ENCODE measurements at regions not wholly inside any gene's neighbourhood (a gene's known extent, or its start where the extent isn't known, plus 50 kb on each side); places are given as distances from the start of the nearest gene placed in this dataset.

DNA sequence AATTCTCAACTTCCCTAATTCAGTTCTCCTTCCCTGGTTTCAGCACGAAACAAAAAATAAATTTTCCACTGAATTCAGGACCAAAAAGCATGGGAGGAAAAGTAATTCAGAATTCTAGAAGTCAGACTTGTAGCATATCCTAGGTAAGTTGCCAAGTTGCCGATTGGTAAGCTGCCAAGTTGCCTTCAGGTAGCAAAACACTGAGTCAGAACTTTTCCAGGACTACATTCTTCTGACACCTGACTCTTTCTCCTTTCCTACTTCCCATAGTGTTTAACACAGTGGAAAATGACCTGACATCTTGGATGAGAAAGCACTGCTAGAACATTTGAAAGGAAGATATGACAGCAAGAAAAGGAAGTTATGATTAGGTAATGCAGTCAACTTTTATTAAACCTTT is 322.8 kb downstream of the SPATA17 start:
- TF ChIP-seq, protein P1, sequence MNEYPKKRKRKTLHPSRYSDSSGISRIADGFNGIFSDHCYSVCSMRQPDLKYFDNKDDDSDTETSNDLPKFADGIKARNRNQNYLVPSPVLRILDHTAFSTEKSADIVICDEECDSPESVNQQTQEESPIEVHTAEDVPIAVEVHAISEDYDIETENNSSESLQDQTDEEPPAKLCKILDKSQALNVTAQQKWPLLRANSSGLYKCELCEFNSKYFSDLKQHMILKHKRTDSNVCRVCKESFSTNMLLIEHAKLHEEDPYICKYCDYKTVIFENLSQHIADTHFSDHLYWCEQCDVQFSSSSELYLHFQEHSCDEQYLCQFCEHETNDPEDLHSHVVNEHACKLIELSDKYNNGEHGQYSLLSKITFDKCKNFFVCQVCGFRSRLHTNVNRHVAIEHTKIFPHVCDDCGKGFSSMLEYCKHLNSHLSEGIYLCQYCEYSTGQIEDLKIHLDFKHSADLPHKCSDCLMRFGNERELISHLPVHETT (CRISPR knock-in tag; conservative IDR thresholded peaks at IDR 0.05 in 1 of 2, IDR thresholded peaks at IDR 0.05 in 1 of 2) = no peak
- TF ChIP-seq, protein P2, sequence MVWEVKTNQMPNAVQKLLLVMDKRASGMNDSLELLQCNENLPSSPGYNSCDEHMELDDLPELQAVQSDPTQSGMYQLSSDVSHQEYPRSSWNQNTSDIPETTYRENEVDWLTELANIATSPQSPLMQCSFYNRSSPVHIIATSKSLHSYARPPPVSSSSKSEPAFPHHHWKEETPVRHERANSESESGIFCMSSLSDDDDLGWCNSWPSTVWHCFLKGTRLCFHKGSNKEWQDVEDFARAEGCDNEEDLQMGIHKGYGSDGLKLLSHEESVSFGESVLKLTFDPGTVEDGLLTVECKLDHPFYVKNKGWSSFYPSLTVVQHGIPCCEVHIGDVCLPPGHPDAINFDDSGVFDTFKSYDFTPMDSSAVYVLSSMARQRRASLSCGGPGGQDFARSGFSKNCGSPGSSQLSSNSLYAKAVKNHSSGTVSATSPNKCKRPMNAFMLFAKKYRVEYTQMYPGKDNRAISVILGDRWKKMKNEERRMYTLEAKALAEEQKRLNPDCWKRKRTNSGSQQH (CRISPR knock-in tag; IDR thresholded peaks at IDR 0.05) = no peak
- TF ChIP-seq TAF15 (IDR thresholded peaks at IDR 0.05; ENCODE audit: low read depth, low read length) (no peak), EZH2 (IDR thresholded peaks at IDR 0.05; ENCODE audit: borderline replicate concordance, low read depth, low read length) (no peak), TAF7 (tag; IDR thresholded peaks at IDR 0.05) (no peak), ESRRA (IDR thresholded peaks at IDR 0.05; ENCODE audit: borderline replicate concordance, low read depth) (no peak), E2F3 (CRISPR knock-in tag; IDR thresholded peaks at IDR 0.05) (no peak), CBX5 (IDR thresholded peaks at IDR 0.05; ENCODE audit: borderline replicate concordance, low read depth) (no peak), MCM2 (IDR thresholded peaks at IDR 0.05; ENCODE audit: low read depth) (no peak), JUND (IDR thresholded peaks at IDR 0.05; ENCODE audit: borderline replicate concordance, low read depth, low read length) (no peak), JUND (tag; IDR thresholded peaks at IDR 0.05; ENCODE audit: borderline replicate concordance, low read depth, low read length) (no peak)
- TF ChIP-seq, protein P3, sequence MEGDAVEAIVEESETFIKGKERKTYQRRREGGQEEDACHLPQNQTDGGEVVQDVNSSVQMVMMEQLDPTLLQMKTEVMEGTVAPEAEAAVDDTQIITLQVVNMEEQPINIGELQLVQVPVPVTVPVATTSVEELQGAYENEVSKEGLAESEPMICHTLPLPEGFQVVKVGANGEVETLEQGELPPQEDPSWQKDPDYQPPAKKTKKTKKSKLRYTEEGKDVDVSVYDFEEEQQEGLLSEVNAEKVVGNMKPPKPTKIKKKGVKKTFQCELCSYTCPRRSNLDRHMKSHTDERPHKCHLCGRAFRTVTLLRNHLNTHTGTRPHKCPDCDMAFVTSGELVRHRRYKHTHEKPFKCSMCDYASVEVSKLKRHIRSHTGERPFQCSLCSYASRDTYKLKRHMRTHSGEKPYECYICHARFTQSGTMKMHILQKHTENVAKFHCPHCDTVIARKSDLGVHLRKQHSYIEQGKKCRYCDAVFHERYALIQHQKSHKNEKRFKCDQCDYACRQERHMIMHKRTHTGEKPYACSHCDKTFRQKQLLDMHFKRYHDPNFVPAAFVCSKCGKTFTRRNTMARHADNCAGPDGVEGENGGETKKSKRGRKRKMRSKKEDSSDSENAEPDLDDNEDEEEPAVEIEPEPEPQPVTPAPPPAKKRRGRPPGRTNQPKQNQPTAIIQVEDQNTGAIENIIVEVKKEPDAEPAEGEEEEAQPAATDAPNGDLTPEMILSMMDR (IDR thresholded peaks at IDR 0.05 in 2 of 3, conservative IDR thresholded peaks at IDR 0.05 in 1 of 3; ENCODE audit: insufficient read depth in 2 of 3, low read depth in 1 of 3, low read length in 3 of 3) = no peak

Measured in K562 (cell line).